Rectal smooth muscle tissue (tissue), 1 donor: ENCODE measurements at regions not wholly inside any gene's neighbourhood (a gene's known extent, or its start where the extent isn't known, plus 50 kb on each side); places are given as distances from the start of the nearest gene placed in this dataset.

Source experiments
- H3K27ac ChIP-seq: one replicate; pipeline ENCODE4 v1.7.0; 2013; ENCODE audit warnings: low read depth, low read length, inconsistent platforms
- H3K27me3 ChIP-seq: one replicate; pipeline ENCODE4 v1.7.0; 2013; ENCODE audit warnings: low read length; ENCODE audit not compliant: control insufficient read depth, insufficient read depth
- H3K36me3 ChIP-seq: one replicate; pipeline ENCODE4 v1.7.0; 2013; ENCODE audit warnings: low read length; ENCODE audit not compliant: control insufficient read depth, insufficient read depth
- H3K4me1 ChIP-seq: one replicate; pipeline ENCODE4 v1.7.0; 2013; ENCODE audit warnings: low read length; ENCODE audit not compliant: control insufficient read depth, insufficient read depth
- H3K4me3 ChIP-seq: one replicate; pipeline ENCODE4 v1.7.0; 2013; ENCODE audit warnings: low read length
- H3K9ac ChIP-seq: one replicate; pipeline ENCODE4 v1.7.0; 2013; ENCODE audit warnings: low read length

DNA sequence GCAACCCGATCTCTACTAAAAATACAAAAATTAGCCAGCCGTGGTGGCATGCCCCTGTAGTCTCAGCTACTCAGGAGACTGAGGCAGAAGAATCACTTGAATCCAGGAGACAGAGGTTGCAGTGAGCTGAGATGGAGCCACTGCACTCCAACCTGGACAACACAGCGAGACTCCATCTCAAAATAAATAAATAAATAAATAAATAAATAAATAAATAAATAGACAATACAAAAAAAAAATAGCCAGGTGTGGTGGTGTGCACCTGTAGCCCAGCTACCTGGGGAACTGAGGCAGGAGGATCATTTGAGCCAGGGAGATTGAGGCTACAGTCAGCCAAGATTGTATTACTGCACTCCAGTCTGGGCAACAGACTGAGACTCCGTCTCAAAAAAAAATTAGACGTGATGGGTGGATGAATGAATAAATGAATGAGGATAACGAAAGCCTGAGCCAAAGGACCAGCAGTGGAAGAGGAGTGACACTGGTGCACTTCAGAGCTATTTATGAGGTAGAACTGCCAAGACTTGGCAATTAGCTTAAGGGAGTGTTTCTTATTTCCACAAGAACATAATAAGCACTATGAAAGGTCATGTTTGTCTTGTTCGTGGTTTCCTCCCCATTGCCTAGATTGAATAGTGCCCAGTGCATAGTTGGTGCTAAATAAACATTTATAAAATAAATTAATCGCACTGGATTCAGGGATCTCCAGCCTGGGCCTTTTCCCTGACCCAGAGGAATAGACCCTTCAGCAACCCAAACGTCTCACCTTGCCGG, 232.2 kb downstream of the IDS start:
- Histone ChIP-seq H3K9ac (no peak overlapping the region), H3K36me3 (no peaks in the 10 kb centered on the region)

DNA sequence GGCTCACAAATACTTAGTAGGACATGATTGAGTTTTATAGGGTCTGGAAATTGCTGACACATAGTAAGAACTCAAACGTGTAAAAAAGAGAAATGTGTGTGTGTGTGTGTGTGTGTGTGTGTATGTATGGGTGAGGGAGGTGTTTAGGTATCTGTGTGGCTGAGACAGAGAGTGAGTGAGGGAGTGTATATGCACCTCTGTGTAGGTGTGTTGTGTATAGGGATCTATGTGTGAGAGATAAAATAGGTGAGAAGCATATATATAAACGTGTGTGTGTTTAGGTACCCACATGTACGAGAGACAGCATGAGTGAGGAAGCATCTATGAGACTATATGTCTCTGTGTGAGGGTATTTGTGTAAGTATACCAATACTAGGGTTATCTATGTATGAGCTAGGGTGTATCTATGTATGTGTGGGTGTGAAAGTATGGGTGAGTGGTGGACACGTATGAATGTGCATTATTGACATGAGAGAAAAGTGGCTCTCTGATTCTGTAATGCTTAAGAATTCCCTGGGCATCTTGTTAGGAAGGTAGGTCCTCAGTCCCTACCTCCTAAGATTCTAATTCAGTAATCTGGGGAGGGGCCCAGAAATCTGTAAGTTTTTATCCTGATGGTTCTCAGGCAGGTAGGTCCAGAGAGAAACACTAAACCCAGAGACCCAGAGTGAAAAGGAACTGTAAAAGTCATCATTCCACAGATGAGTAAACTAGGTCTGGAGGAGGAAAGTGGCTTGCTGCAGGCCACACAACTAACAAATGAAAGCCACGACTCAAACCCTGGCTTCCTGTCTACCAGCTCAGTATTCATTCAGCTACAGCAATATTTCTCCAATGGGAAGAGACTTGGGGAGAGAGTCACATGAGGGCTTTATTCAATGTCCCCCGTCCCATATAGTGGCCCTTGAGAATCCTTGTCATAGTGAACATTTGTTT, 237.0 kb downstream of the IDS start:
- Histone ChIP-seq H3K4me1 (no peaks in the 10 kb centered on the region), H3K27ac (no peak overlapping the region), H3K36me3 (no peaks in the 10 kb centered on the region), H3K4me3 (no peak overlapping the region), H3K9ac (no peak overlapping the region), H3K27me3 (no peaks in the 10 kb centered on the region)

More for the DNA sequence above, 232.2 kb downstream of the IDS start:
- Histone ChIP-seq H3K27ac (no peak overlapping the region), H3K27me3 (no peaks in the 10 kb centered on the region), H3K4me3 (no peak overlapping the region), H3K4me1 (no peaks in the 10 kb centered on the region)

DNA sequence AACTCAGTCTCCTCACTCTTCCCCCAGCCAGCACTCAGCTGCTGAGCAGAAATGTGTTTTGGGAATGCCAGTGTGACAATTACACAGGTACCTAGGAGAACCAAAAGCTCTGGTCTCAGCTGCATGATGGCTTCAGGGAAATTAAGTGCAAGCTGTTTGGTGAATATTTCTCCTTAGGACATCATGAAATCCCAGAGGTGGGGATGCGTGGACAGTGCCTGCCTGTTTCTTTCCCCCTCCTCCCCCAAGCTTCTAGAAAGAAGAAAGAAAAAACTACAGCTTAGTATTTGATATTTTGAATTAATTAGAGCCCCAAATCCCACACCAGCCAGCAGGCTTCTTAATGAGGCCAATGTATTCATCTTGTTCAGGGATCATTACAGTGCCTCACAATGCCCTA, 243.0 kb downstream of the IDS start:
- Histone ChIP-seq H3K4me3 (no peak overlapping the region), H3K27ac (no peak overlapping the region), H3K27me3 (no peaks in the 10 kb centered on the region), H3K9ac (no peak overlapping the region), H3K4me1 (no peaks in the 10 kb centered on the region), H3K36me3 (no peaks in the 10 kb centered on the region)

DNA sequence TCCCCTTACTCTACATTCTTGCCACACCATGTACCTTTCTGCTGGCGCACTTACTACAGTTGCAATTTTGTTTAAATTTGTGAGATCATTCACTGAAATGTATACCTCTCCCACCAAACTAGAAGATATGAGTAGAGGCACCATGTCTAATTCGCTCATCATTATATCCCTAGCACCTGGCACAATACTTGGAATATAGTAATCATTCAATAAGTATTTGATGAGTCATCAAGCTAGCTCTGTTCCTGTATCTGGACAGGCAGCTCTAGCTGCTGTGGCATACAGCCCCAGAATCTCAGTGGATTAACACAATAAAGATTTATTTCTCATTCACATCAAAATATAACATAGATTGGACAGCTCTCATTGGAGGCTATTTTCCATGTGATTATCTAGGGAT, 245.9 kb downstream of the IDS start:
- H3K4me1 ChIP-seq: no peaks in the 10 kb centered on the region
- no peak overlapping the region for H3K9ac ChIP-seq
- H3K4me3 ChIP-seq: no peak overlapping the region
- no peak overlapping the region for H3K27ac ChIP-seq
- H3K27me3 ChIP-seq: no peaks in the 10 kb centered on the region
- no peaks in the 10 kb centered on the region for H3K36me3 ChIP-seq

DNA sequence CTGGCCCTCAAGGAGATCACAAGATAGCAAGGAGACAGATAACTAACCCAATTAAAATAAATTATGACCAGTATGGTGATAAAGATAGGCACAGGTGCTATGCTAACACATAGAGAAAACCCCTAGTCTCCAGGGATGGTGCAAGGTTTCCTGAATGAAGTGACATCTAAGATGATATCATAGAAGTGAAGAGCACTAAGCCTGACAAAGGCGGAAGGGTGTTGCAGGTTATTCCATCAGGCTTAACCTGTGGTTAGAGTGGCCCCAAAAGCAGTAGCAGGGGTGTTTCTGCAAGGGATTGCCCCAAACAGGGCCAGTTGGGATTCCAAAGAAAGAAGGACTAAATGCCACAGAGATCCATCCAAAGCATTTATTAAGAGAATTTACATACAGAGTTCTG, 249.2 kb downstream of the IDS start:
- no peak overlapping the region for H3K4me3 ChIP-seq
- no peaks in the 10 kb centered on the region for H3K4me1 ChIP-seq
- no peak overlapping the region for H3K27ac ChIP-seq
- H3K9ac ChIP-seq: no peak overlapping the region
- H3K27me3 ChIP-seq: no peaks in the 10 kb centered on the region
- H3K36me3 ChIP-seq: no peaks in the 10 kb centered on the region

DNA sequence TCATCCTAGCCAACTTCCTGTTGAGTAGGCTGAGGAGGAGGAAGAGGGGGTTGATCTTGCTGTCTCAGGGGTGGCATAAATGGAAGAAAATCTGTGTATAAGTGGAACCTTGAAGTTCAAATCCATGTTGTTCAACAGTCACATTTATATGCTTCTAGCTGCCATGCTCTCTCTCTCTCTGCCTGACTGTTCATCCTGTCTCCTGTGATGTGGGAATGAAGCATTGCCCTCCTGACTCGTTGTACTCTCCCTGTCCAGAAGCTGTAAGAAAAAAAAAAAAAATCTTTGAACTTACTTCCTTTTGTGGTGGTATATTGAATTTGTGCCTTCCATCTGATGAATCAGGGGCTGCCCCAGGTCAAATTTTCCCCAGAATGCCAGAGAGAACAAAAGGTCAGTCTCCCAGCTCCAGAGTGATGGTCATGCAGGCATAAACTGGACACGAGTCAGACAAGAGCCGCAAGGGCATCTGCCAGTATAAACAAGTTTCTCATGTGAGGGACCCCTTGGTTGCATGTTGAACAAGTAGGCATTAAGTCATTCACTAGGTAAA, 257.0 kb downstream of the IDS start:
- Histone ChIP-seq H3K9ac (no peak overlapping the region), H3K4me3 (no peak overlapping the region), H3K27me3 (no peaks in the 10 kb centered on the region), H3K4me1 (no peaks in the 10 kb centered on the region), H3K36me3 (no peaks in the 10 kb centered on the region), H3K27ac (no peak overlapping the region)

DNA sequence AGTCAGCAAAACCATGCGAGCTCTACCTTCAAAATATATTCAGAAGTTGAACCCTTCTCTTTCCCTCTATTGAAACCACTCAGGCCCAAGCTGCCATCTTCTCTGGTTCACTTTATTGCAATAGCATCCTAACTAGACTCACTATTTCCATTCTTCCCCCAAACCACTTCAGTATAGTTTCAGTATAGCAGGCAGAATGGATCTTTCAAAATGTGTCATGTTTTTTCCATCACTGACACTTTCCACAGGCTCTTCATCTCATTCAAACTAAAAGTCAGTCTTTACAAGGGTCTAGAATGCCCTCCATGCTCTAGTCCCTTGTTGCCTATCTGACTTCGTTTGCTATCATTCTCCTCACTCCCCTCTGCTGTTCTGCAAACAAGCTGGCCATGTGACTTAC, 274.4 kb downstream of the IDS start:
- Histone ChIP-seq H3K27me3 (no peaks in the 10 kb centered on the region), H3K4me3 (no peak overlapping the region), H3K9ac (no peak overlapping the region), H3K36me3 (no peaks in the 10 kb centered on the region), H3K27ac (no peak overlapping the region), H3K4me1 (no peaks in the 10 kb centered on the region)

DNA sequence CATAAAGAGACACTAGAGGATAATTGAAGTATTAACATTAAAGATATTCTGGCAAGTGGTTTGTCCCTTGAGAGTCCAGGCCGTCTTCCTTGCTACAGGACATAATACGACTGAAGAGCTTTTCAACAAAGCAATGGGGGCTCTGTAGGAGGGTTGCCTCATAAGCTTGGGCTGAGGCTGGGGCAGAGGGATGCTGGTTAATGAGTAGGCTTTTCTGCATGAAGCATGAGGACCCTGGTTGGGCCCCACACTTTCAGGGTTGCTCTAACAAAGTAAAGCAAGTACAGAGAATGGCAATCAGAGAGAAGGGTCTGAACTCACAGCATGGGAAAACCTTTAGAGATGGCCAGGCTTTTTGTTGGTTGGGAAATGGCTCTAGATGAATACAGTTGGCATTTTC, 281.3 kb downstream of the IDS start:
- no peak overlapping the region for H3K4me3 ChIP-seq
- no peak overlapping the region for H3K9ac ChIP-seq
- H3K27me3 ChIP-seq: no peaks in the 10 kb centered on the region
- no peaks in the 10 kb centered on the region for H3K4me1 ChIP-seq
- H3K27ac ChIP-seq: no peak overlapping the region
- H3K36me3 ChIP-seq: no peaks in the 10 kb centered on the region

DNA sequence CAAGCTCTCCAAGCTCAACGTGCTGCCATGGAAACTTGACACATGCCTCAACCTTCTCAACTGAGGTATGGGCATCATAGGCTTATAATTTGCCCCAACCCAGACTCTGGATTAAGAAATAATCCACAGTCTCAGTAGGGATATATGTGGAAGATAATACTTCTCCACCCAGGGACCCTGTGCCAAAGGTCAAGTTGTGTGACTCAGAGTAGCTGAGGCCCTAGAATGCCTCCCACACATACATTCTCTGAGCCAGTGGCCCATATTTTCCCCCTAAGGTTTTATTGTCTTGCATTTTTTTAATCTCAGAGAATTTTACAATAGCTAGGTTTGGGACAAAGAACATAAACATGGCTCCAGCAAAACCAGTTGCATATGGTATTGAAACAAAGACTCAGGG, 283.1 kb downstream of the IDS start:
- H3K36me3 ChIP-seq: no peaks in the 10 kb centered on the region
- no peak overlapping the region for H3K9ac ChIP-seq
- H3K27ac ChIP-seq: no peak overlapping the region
- no peaks in the 10 kb centered on the region for H3K4me1 ChIP-seq
- H3K27me3 ChIP-seq: no peaks in the 10 kb centered on the region
- H3K4me3 ChIP-seq: no peak overlapping the region

DNA sequence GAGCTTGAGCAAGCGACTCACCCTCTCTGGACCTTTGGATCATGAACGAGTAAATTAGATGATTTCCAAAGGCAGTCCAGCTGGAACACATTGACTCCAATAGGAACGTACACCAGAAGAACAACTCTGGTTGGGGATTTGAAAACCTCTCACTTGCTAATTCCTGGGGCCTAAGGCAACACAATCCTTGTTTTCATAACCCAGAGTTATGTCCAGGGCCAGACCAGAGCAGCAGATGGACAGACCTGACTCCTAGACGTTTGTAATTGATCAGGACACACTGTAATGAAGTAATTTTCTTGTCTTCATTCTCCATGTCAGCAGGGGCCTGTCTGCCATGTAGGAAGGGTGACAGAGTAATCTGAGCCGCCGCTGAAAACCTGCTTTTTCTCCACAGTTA, 283.9 kb downstream of the IDS start:
- Histone ChIP-seq H3K36me3 (no peaks in the 10 kb centered on the region), H3K27ac (no peak overlapping the region), H3K4me3 (no peak overlapping the region), H3K4me1 (no peaks in the 10 kb centered on the region), H3K9ac (no peak overlapping the region), H3K27me3 (no peaks in the 10 kb centered on the region)

DNA sequence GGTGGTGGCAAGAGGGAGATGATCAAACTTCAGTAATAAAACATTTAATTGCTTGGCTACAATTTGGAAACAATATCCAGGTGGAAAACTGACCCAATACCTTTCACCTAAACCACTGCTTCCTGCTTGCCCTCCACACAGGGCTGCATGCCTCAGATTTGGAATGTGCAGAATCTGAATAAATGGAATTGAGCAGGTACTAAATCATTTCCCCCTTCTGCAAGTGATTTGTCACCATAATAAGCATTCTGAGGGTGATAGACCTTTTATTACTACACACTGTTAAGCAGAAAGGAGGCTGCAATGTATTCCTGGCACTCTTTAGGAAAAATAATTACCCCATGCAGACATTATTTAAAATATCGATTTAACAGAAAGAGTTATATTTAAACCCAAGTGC, 291.8 kb downstream of the IDS start:
- no peak overlapping the region for H3K27ac ChIP-seq
- H3K4me1 ChIP-seq: no peaks in the 10 kb centered on the region
- no peak overlapping the region for H3K4me3 ChIP-seq
- no peak overlapping the region for H3K9ac ChIP-seq
- no peaks in the 10 kb centered on the region for H3K27me3 ChIP-seq
- H3K36me3 ChIP-seq: no peaks in the 10 kb centered on the region

DNA sequence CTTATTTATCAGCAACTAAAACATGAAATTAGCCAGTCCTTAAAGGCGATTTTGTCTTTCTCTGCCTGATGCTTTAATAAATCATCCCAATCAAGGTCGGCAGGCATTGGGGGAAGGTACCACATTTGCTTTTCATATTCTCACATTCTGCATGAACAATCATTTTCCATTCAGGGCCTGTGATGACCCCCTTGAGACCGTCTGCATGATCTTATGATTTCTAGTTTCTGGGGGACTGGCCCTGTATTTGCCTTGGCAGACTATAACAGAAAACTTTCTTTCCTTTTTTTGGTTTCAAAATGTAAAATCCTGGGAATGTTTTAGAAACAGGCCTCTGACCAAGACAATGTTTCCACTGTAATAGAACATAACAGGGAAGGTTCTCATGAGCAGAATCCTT, 296.8 kb downstream of the IDS start:
- Histone ChIP-seq H3K27ac (no peak overlapping the region), H3K4me3 (no peak overlapping the region), H3K4me1 (no peaks in the 10 kb centered on the region), H3K36me3 (no peaks in the 10 kb centered on the region), H3K9ac (no peak overlapping the region), H3K27me3 (no peaks in the 10 kb centered on the region)
